Epithelial cell of prostate (primary cell): ENCODE measurements at regions not wholly inside any gene's neighbourhood (a gene's known extent, or its start where the extent isn't known, plus 50 kb on each side); places are given as distances from the start of the nearest gene placed in this dataset.
A peak's percentile ranks its signal among the peaks of the same experiment; 100 is the strongest.
"Not testable (repeated sequence)": the region's sequence is repeated elsewhere in the genome, so short reads cannot be mapped to it uniquely, and the experiment has no call there.

ENCODE experiments used
- DNase-seq: peaks from one replicate; pipeline ENCODE4 v3.0.0-alpha.2; 2011; ENCODE audit warnings: low read depth, low spot score
- H3K27ac ChIP-seq: fragments of 450-650 bp; 2 replicates; pipeline ENCODE4 v1.5.1; 2017; ENCODE audit warnings: mild to moderate bottlenecking

GRCh38 chr6:57708061-57708460, 390.6 kb downstream of the PRIM2 start:
- not testable (repeated sequence) for H3K27ac ChIP-seq
- peak; percentile 1 for DNase-seq

DNA sequence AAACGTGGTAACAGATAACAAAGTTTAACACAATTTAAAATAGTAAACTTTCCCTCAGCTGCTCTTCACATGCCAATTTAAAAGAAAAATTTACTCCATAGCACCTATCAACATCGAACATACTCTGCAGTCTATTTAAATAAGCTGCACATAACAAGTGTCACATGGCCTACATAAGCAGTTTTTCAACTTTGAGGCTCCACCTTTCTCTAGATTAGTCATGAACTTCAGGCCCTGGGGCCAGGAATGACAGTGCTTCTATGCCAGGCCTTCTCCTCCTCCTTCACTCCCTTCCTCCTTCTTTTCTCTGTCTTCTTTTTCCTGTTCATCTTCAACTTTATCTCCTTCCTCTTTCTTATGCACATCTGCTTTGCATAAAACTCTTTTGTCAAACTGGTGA, 405.1 kb downstream of the PRIM2 start:
- H3K27ac ChIP-seq: not testable (repeated sequence)
- peak; percentile 34 for DNase-seq

DNA sequence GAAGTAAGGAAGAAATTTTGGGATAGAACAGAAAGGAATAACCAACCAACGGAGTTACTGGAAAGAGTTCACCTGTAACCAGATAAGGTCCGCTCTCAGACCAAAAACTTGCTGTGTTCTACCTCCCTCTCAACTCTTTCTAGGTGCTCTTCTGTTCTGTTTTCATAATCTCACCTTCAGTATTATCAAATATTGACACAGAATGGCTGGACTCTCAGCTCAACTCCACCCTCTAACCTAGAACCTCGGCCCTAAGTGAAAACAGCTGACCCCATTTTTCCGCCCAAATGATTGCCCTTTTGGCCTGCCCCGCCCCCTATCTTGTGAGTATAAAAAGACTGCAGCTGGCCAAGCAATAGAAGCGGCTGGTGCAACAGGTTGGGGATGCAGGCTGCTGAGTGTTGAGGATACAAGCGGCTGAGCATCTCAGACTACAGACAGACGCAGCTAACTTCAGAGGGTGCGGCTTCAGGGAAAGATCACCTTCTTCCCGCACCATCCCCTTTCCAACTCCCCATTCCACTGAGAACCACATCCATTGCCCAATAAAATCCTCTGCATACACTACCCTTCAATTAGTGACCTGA, 406.5 kb downstream of the PRIM2 start:
- not testable (repeated sequence) for DNase-seq, H3K27ac ChIP-seq

DNA sequence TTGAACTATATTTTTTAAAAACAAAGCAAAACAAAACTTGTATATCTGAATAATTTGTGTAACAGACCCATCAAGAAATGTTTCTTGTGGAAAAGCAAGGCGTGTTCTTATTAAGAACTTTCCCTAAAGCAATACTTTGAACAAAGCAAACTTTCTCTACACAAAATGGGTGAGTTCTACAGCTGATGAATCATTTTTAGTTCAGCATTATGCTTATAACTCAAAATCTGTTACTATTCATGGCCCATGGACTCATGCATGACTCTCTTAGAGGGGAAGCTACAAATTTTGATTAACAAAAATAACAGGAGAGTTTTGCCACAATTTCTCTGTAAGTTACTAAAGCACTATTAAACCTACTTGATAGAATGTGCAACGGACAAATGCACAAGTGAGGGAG, 412.0 kb downstream of the PRIM2 start:
- not testable (repeated sequence) for DNase-seq, H3K27ac ChIP-seq

GRCh38 chr6:57730726-57731125, 413.3 kb downstream of the PRIM2 start:
- DNase-seq, H3K27ac ChIP-seq: not testable (repeated sequence)

GRCh38 chr6:57747716-57748115, 430.3 kb downstream of the PRIM2 start:
- DNase-seq, H3K27ac ChIP-seq: not testable (repeated sequence)

- H3K27ac ChIP-seq: not testable (repeated sequence)
Measured at GRCh38 chr6:57759850-57760249, 442.4 kb downstream of the PRIM2 start.

GRCh38 chr6:57792720-57793397, 475.4 kb downstream of the PRIM2 start:
- not testable (repeated sequence) for DNase-seq

More at GRCh38 chr6:57759850-57760249, 442.4 kb downstream of the PRIM2 start:
- DNase-seq: not testable (repeated sequence)

GRCh38 chr6:57793398-57793762, 475.9 kb downstream of the PRIM2 start:
- DNase-seq, H3K27ac ChIP-seq: not testable (repeated sequence)

More at GRCh38 chr6:57792720-57793397, 475.4 kb downstream of the PRIM2 start:
- H3K27ac ChIP-seq: not testable (repeated sequence)

DNA sequence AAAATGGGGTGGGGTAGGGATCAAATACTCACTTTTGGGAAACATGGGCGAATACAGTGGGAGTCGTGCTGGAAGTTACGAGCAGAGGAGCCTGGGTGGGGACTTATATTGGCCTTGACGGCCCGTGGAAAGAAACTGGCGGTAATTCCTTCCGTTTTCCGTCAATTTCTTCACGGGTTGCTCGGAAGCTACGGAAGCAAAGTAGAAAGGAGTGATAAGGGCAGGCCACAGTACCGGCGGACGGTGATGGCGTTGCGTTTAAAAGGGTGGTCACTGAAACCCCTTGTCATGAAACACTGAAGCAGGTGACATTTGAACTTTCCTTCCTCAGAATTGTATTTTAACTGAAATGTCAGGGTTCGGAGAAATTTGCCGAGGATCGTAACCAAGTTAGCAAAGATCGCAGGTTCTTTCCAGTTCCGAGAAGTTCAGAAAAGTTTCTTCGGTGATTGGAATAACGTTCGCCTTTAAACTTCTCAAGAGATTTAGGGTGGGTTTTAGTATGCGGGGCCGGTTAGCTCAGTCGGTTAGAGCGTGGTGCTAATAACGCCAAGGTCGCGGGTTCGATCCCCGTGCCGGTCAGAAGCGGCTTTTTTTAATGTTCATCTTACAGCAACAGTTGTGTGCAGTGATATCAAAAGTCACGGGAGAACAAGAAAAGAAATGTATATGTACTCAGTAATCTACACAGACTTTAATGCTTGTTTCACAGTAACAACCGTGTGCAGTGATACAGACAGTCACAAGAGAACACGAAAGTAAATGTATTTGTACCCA, 482.5 kb downstream of the PRIM2 start:
- not testable (repeated sequence) for DNase-seq, H3K27ac ChIP-seq

GRCh38 chr6:57808581-57808980, 491.2 kb downstream of the PRIM2 start:
- not testable (repeated sequence) for DNase-seq

GRCh38 chr6:57809454-57809853, 492.0 kb downstream of the PRIM2 start:
- H3K27ac ChIP-seq, DNase-seq: not testable (repeated sequence)

More at GRCh38 chr6:57808581-57808980, 491.2 kb downstream of the PRIM2 start:
- not testable (repeated sequence) for H3K27ac ChIP-seq

- not testable (repeated sequence) for H3K27ac ChIP-seq, DNase-seq
Measured at GRCh38 chr6:57813271-57814075, 496.0 kb downstream of the PRIM2 start.

GRCh38 chr6:57815826-57816225, 498.4 kb downstream of the PRIM2 start:
- not testable (repeated sequence) for H3K27ac ChIP-seq, DNase-seq

DNA sequence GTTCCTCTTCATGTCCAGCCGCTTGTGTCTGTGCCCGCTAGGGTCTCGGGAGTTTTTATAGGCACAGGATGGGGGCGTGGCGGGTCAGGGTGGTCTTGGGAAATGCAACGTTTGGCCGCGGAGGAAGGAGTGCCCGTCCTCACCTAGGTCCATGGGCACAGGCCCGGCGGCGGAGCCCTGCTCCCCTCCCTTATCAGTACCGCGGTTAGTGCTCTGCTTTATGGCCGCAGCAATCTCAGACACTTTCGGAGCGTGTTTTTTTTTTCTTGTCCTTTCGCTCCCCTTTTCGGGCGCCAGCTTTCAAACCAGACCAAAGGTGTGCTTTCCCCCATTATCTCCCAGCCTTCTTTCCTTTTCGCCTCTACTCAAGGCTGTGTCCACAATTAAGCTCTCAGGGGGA, 503.9 kb downstream of the PRIM2 start:
- DNase-seq, H3K27ac ChIP-seq: not testable (repeated sequence)

DNA sequence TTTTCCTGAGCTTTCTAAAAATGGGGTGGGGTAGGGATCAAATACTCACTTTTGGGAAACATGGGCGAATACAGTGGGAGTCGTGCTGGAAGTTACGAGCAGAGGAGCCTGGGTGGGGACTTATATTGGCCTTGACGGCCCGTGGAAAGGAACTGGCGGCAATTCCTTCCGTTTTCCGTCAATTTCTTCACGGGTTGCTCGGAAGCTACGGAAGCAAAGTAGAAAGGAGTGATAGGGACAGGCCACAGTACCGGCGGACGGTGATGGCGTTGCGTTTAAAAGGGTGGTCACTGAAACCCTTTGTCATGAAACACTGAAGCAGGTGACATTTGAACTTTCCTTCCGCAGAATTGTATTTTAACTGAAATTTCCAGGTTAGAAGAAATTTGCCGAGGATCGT, 505.0 kb downstream of the PRIM2 start:
- not testable (repeated sequence) for H3K27ac ChIP-seq, DNase-seq

DNA sequence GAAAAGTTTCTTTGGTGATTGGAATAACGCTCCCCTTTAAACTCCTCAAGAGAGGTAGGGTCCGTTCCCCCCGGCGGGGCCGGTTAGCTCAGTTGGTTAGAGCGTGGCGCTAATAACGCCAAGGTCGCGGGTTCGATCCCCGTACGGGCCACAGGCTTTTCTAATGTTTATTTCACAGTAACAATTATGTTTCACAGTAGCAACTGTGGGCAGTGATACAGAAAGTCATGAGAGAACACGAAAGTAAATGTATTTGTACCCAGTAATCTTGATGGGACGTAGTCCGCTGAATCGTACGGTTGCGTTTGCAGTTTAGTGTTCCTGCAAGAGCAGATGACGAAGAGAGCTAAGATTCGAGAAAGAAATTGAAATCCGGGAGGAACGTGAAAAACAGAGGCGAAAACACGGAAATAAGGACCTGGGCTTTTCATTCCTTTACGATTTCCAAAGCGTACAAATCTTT, 505.5 kb downstream of the PRIM2 start:
- DNase-seq: no peak
- H3K27ac ChIP-seq: no peak overlapping the region

- H3K27ac ChIP-seq: not testable (repeated sequence)
- peak; percentile 18 for DNase-seq
Measured at GRCh38 chr6:57837622-57838209, 520.3 kb downstream of the PRIM2 start.

DNA sequence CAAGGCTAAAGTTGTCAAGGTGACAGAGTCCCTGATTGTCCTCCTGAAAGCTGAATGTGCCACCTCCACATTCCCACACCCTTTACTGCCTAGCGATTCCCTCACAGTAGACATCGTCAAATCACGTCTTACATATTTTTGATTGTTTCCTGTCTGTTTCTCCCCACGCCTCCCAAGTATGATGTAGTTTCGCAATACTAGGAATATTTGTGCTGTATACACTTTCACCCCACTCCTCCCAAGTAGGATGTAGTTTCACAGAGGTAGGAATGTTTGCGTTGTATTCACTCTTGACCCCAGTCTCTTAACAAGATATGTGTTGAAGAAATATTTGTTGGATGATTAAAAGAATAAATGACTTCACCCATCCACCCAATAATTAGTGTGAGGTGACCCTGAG, 524.1 kb downstream of the PRIM2 start:
- not testable (repeated sequence) for DNase-seq, H3K27ac ChIP-seq
